ENCODE measurements at regions not wholly inside any gene's neighbourhood (a gene's known extent, or its start where the extent isn't known, plus 50 kb on each side); places are given as distances from the start of the nearest gene placed in this dataset.
"Not testable (repeated sequence)": the region's sequence is repeated elsewhere in the genome, so short reads cannot be mapped to it uniquely, and the experiment has no call there.

DNA sequence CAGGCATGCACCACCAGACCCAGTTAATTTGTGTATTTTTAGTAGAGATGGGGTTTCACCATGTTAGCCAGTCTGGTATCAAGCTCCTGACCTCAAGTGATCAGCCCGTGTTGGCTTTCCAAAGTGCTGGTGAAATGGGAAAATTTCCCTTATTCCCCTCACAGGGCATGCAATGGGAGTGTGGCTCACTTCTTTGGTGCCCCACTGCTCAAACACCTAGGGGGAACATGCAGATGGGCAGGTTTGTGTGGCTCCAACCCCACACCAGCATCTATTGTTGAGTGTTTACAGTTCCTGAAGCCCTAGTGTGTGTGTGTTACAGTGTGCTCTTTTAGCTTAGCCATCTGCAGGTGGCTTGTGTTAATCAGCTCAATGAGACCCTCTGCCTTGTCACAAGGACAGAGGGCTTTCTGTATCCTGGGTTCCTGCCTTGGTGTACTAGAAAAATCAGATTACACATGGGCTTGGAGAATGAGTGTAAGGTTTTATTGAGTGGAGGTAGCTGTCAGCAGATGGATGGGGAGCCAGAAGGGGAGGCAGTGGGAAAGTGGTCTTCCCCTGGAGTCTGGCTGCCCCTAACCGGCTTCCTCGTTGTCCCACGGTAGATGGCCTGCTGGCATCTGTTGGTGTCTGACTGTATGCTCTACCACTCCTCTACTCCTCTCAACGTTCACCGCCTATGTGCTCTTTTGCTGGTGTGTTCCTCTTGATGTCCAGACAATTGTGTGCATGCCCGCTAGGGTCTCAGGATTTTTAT, 248.1 kb upstream of the CBLB start:
- DNase-seq (ENCODE audit: low read depth in 2 of 2), result no peak

DNA sequence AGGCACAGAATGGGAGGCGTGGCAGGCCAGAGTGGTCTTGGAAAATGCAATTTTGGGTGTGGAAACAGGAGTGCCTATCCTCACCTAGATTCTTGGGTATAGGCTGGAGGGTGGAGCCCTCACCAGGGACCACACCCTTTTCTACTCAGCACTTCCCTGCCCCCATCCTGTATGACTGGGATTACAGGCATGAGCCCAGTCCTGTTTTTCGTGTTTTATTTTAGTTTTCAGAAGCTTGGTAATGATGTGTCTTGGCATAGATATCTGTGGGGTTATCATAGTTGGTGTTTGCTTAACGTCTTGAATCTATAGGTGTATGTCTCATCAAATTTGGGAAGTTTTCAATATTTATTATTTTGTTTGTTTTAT, 248.7 kb upstream of the CBLB start:
- DNase-seq (ENCODE audit: low read depth in 2 of 2), result no peak

DNA sequence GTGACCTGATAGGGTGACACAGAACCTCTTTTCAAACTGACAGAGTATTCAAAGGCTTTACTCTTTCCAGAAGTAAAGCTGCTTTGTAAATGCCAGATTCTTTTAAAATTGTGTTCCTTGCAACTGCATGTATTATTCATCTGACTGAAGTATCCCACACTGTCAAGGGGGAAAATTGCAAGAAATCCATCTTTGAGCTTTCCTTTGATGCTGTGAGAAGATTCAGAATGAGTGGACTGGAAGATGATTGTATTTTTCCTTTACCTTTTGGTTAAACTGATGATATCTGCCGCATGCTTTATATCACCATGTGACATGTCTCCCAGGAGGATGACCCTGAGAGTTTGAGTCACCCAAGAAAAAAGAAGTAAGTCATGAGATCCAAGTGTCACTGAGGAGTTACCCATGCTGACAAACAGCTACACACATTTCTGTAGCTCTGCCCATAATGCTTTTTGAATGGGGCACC, 250.8 kb upstream of the CBLB start:
- peak in 1 of 2 donors; percentile 4 for DNase-seq (ENCODE audit: low read depth in 2 of 2)

DNA sequence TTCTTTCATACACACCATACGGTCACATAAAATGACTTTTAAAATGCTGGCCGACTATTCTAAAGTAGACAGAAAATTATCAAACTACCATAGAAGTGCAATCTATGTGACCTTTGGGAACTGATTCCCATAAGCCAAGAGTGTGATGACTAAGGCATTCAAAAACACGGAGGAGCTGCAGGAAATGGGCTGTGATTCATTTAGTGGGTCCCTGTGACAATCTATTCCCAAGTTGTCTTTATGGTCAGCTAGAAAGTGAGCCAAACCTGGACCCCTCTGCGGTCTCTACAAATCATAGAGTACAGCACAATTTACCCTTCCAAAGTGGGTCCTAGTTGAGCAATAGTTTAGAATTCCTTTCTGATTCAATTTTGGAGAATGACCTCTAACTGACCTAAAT, 251.5 kb upstream of the CBLB start:
- no peak for DNase-seq (ENCODE audit: low read depth in 2 of 2)

DNA sequence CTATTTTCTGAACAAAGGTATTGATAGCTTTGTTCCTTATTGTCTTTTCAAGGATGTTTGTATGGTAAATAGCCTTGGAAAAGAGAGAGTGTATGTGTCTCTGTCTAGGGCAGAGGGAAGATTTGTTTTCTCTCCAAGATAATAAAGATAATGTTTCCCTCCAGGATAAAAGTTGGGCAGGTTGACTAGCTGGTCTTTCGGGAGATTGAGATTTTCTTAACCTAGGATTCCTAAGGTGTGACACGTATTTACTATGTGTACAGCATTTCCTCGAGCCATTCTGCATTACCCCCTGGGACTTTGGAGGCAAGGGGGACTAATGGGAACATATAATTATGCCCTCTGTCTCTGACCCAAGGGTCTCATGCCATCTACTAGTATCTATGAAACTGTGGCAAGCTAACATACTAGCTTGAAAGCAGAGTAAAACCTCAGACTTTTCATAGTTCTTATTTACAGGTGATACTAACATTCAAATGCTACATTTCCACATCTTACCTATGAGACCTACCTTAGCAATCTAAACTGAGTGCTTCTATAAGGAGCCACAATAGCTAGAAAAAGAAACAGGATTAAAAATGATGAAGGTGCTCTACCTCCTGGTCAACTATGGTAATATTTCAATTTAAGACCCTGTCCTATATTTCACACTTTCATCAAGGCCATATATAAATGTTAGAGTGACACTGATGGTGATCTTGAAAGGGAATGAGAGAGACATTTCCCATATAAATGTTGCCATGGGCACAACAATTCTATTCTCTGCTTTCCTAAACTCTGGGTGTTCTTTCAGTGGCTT, 252.9 kb upstream of the CBLB start:
- no peak for DNase-seq (ENCODE audit: low read depth in 2 of 2)

DNA sequence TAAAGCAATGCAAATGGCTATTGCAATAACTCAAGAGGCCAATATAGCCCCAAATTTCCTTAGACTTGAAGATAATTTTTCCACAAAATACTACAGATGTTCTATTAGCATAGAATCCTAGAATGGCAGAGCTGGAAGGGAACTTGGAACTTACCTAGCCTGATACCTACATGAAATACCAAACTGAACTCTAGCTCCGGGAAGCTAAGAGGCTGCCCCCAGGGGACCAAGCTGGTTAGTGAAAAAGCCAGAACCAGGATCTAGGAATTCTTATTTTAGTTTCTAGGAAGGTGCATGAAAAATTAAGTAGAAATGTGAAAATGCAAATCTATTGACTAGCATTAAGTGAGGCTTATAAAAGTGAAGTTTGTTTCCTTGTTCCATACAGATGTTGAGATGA, 256.0 kb upstream of the CBLB start:
- no peak for DNase-seq (ENCODE audit: low read depth in 2 of 2)

DNA sequence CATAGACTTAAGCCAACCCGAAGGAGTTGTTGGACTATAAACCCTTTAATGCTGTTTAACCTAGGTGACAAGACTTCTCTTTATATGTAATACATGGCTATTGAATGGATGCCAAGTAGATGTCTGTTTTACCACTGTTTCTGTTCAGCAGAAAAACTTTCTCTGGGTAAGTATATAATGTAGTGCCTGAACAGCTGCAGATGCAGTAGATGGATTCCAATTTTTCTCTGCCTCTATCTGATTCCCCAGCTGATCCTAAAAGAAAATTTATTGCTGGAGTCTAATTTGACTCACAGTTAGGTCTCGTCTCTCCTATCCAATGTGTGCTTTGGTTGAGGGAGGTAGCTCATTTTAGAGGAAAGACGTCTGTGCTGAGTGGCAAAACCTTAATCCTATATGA, 256.5 kb upstream of the CBLB start:
- DNase-seq (ENCODE audit: low read depth in 2 of 2), result no peak

DNA sequence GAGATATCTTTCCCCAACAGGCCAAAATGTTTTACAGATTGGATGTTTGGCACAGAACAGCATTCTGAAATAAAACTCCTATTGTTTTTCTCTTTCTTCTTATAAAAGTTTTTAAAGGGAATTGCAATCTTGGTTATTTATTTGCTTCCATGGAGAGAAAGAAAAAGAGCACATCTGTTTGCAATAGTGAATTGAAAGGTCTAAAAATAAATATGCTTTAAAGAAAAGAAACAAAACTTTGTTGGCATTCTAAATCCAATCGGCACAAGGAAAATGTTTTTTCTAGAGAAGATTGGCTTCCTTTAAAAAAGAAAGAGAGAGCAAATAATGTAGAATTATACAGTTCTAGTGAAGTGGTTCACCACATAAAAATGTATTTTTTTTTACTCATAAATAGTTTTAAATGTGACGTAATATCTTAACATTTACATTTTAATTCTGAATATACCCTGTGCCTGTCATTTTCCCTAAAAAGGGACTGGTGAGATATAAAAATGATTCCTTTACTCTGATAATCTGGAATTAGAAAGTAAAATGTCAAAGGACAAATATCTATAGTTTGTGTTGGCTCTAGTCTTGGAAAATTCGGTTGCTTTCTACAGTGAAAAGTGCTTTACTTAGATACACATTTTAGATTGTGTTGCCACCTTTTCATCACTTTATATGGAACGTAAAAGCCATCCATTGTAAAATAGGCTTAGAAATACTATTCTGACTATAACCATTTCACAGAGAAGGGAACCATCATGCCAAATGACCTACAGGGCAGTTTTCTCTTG, 257.4 kb upstream of the CBLB start:
- no peak for DNase-seq (ENCODE audit: low read depth in 2 of 2)

DNA sequence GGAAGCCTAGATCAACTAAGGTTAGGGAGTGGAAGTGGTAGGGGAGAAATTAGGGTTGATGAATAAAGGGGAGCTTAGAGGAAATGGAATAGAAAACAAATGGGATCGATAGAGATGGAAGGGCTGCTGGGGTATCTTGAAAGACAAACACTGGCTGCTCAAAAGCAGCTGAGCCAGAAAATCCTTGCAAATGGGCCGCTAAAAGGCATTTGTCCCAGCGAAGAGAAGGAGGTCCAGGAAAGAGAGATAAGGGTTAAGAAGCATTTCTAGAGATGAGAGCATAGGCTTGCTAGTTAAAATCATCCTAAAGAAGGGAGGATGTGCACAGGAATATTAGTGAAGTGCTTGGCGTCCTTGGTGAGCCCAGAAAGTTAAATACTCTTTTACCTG, 258.0 kb upstream of the CBLB start:
- no peak for DNase-seq (ENCODE audit: low read depth in 2 of 2)

DNA sequence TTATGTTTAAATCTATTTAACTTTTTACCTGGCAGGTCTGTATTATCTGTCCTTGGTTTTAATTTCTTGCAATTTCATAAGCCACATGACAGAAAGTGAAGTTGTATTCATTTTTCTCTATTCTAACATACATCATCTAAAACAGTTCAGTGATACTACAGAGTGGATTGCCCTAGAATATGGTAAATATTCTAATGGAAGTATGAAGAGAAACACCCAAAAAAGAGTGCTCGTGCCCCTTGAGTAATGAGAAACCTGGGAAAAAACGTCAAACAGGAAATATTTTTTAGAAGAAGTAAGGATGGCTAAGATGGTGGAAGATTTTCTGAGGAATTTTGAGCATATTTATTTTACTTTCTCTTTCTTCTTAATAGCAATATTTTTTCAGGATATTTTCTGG, 261.1 kb upstream of the CBLB start:
- DNase-seq (ENCODE audit: low read depth in 2 of 2), result no peak

DNA sequence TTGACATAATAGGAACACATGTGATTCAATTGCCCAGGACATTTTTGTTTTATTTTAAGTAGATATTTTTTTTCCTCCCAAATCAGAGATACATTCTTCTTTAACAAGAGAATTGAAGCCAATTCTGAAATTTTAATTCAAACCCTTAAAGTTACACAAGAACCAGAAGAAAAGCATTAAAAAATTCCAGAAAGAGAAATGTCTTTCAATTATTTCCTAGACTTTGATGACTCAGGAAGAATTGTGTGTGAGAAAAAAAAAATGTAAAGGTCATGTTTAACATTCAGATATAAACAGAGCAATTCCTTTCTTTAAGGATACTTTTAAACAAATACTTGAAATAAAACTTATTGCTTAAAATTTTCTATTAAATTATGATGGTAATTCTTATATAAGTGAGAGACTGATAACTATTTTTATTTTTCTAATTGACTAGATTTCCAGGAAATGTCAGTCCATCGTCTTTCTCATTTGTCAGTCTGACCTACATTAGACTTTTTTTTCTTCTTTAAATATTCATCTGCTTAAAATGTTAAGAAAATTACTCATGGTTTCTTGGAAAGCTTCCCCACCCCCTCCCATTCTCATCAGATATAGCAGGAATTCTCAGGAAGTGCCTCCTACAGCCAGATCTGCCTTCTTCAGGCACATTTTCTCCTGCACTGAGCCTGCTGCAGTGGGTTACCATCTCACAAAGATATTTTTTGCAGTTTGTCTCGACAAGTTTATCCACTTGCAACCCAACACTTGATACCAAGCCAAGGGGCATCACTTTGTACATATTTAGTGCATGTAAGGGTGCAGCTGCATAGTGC, 261.8 kb upstream of the CBLB start:
- no peak for DNase-seq (ENCODE audit: low read depth in 2 of 2)

DNA sequence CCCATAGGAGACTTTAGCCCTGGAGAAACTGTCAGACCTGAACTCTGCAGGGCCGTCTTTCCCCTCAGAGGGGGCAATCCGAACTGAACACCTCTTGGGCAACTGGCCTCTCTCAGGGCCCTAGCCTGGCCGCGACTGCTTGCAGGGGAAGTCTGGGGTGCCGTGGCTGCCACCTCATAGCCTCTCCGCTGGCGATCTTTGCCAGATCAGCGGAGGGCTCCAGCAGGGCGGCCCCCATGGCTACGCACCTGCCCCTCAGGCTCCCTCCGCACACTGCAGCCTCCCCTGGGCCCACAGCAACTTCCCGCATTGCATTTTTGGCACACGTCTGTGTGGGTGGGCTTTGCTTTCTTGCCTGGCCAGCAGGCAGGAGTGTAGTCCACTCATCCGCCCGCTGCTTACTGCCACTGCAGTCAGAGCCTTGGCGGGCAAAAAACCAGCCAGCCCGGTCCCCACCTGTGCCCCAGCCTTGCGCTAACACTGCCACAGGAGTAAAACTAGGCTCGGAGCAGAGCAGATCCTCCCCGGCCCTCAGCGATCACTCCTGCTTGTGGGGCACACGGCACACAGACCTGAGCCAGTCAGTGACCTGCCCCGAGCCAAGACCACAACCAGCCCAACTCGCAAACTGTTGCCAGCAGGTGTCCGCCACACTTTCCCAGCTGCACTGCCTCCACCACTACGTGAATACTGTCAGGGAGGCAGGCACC, 266.8 kb upstream of the CBLB start:
- no peak for DNase-seq (ENCODE audit: low read depth in 2 of 2)

DNA sequence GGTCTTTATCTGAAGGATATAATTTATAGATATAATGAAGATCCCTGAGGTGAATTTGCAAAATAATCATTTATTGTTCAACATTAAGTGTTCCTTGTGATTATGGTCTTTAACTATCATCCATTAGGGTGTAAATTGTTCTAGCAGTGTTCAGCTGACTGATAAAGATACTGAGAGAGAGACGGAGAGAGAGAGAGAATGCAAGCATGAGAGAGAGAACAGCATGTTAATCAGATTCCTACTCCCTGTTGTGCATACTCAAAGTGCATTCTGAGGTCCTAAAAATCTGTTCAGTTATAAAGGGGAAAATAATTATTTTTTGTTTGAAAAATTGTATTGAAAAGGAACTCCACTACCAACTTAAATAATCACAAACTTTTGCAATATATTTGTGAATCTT, 271.0 kb upstream of the CBLB start:
- no peak for DNase-seq (ENCODE audit: low read depth in 2 of 2)

DNA sequence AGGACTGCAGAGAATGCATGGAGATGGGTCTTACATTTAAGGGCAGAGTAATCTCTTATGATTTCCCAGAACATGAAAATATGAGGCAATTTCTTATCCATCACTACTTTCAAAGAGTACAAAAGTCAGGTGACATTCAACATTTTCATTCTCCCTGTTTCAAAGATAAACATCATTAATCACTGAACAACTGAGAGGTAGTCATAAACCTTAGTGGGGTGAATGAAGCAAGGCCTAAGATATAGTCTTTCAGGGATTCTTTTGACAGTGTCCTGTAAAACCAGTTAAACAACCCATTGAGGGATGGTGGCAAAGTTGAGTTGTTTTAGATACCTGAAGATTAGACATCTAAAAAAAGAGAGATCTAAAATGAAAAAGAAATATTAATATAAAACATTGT, 271.6 kb upstream of the CBLB start:
- no peak for DNase-seq (ENCODE audit: low read depth in 2 of 2)

DNA sequence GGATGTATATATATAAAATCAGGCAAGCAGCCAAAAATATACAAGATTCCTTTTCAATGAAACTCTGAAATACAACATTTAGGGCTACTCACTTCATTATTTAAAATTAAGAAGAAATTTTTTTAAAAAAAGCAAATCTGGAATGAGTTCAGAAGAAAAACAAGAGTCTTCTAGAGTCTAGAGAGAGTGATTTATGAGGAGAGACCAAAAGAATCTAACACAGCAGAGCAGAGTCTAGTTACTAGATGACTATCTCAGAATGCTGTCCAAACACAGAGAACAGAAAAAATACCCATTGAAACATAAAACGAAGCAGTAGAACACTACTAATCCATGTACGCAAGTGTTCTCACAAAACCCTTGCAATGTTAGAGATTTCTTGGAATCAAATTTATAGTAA, 275.2 kb upstream of the CBLB start:
- DNase-seq (ENCODE audit: low read depth in 2 of 2), result no peak

DNA sequence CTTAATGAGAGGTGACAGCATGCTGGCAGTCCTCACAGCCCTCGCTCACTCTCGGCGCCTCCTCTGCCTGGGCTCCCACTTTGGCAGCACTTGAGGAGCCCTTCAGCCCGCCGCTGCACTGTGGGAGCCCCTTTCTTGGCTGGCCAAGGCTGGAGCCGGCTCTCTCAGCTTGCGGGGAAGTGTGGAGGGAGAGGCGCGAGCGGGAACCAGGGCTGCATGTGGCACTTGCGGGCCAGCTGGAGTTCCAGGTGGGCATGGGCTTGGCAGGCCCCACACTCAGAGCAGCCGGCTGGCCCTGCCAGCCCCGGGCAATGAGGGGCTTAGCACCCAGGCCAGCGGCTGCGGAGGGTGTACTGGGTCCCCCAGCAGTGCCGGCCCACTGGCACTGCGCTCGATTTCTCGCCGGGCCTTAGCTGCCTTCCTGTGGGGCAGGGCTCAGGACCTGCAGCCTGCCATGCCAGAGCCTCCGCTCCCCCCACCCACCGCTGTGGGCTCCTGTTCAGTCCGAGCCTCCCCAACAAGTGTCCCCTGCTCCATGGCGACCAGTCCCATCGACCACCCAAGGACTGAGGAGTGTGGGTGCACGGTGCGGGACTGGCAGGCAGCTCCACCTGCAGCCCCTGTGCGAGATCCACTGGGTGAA, 279.7 kb upstream of the CBLB start:
- not testable (repeated sequence) for DNase-seq (ENCODE audit: low read depth in 2 of 2)

DNA sequence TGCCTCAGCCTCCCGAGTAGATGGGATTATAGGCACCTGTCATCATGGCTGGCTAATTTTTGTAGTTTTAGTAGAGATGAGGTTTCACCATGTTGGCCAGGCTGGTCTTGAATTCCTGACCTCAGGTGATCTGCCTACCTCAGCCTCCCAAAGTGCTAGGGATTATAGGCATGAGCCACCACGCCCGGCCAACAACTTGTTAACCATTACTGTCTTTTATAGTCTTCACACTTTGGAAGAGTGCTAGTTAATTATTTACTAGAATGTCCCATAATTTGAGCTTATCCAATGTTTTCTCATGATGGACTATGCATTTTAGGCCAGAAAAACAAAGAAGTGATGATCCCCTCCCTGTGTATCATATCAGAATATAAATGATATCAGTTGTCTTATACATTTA, 288.6 kb upstream of the CBLB start:
- no peak for DNase-seq (ENCODE audit: low read depth in 2 of 2)

DNA sequence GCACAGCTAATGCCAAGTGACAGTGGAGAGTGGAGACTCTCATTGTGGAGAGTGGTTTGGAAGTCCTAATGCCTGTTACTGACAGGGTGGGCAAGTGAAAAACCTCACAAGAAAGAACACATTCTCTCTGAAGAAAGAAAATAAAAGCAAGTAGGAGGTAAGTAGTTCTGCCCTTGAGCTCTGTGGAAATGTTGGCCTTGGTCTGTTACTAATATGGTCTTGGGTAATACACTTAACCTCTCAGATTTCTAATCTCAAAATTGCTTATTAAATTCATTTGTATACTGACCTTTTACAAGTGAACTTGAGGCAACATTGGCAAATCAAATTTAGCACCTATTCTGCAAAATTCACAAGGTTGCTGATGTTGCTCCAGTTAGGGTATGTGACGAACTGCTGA, 291.6 kb upstream of the CBLB start:
- no peak for DNase-seq (ENCODE audit: low read depth in 2 of 2)

DNA sequence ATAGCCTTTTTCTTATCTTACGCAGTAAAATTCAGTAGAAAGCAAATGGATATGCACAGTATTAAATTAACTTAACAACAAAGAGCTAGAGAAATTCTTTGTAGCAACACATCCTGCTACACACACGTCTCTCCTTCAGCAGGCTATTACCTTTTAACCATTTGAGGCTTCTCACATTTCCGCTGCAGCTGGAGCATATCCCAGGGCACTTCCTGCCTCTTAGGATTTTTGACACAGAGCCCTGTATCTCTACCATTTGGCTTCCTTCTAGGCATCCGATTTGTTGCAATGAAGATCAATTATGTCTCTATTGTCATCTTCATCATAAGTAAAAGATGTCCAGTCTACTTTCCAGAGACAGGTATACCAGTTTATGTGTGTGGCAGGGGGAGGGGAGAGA, 292.4 kb upstream of the CBLB start:
- no peak for DNase-seq (ENCODE audit: low read depth in 2 of 2)

DNA sequence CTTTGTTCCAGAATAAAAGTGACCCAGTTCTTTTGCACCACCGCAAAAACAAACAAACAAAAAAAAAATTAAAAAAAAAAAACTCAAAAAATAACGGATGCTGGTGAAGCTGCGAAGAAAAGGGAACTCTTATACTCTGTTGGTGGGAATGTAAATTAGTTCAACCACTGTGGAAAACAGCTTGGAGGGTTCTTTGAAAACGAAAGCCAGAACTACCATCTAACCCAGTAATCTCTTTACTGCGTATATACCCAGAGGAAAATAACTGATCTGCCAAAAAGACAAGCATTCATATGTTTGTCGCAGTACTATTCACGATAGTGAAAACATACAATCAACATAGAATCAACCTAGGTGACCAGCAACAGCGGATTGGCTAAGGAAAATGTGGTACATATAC, 298.9 kb upstream of the CBLB start:
- DNase-seq (ENCODE audit: low read depth in 2 of 2), result no peak
